ENCODE measurements at regions not wholly inside any gene's neighbourhood (a gene's known extent, or its start where the extent isn't known, plus 50 kb on each side); places are given as distances from the start of the nearest gene placed in this dataset.

DNA sequence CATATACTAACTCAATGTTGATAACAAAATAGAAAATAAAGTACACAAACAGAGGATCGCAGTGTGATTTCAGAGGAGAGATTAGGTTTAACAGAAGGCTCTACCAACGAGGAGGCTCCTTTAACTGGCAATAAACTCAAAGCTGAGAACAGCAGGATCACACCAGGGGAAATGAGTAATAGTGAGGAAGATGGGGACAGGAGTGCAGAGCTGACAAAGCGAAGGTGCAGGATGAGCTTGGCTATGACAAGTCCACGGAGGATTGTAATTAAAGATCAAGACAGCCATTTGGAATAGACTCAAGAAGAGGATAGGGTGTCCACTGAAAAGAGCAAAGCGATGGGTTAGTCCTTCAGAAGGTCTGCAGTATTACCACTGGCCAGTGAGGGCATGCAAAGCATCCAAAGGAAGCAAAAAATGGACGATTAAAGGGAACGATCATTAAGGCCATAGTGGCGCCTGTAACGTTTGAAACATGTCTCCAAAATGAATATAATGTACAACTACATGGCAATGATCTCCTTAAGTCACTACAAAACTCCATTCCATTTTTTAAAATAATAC, 85.3 kb downstream of the GRIN2B start:
- TF ChIP-seq, protein P1, sequence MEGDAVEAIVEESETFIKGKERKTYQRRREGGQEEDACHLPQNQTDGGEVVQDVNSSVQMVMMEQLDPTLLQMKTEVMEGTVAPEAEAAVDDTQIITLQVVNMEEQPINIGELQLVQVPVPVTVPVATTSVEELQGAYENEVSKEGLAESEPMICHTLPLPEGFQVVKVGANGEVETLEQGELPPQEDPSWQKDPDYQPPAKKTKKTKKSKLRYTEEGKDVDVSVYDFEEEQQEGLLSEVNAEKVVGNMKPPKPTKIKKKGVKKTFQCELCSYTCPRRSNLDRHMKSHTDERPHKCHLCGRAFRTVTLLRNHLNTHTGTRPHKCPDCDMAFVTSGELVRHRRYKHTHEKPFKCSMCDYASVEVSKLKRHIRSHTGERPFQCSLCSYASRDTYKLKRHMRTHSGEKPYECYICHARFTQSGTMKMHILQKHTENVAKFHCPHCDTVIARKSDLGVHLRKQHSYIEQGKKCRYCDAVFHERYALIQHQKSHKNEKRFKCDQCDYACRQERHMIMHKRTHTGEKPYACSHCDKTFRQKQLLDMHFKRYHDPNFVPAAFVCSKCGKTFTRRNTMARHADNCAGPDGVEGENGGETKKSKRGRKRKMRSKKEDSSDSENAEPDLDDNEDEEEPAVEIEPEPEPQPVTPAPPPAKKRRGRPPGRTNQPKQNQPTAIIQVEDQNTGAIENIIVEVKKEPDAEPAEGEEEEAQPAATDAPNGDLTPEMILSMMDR (IDR thresholded peaks at IDR 0.05), result no peak
- no peak for TF ChIP-seq POLR2AphosphoS5 (IDR thresholded peaks at IDR 0.05; ENCODE audit: low read depth, low read length)
- TF ChIP-seq, protein P2, sequence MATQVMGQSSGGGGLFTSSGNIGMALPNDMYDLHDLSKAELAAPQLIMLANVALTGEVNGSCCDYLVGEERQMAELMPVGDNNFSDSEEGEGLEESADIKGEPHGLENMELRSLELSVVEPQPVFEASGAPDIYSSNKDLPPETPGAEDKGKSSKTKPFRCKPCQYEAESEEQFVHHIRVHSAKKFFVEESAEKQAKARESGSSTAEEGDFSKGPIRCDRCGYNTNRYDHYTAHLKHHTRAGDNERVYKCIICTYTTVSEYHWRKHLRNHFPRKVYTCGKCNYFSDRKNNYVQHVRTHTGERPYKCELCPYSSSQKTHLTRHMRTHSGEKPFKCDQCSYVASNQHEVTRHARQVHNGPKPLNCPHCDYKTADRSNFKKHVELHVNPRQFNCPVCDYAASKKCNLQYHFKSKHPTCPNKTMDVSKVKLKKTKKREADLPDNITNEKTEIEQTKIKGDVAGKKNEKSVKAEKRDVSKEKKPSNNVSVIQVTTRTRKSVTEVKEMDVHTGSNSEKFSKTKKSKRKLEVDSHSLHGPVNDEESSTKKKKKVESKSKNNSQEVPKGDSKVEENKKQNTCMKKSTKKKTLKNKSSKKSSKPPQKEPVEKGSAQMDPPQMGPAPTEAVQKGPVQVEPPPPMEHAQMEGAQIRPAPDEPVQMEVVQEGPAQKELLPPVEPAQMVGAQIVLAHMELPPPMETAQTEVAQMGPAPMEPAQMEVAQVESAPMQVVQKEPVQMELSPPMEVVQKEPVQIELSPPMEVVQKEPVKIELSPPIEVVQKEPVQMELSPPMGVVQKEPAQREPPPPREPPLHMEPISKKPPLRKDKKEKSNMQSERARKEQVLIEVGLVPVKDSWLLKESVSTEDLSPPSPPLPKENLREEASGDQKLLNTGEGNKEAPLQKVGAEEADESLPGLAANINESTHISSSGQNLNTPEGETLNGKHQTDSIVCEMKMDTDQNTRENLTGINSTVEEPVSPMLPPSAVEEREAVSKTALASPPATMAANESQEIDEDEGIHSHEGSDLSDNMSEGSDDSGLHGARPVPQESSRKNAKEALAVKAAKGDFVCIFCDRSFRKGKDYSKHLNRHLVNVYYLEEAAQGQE (IDR thresholded peaks at IDR 0.05; ENCODE audit: insufficient read depth in 1 of 2, low read depth in 2 of 2, low read length in 1 of 2), result no peak

Measured in Panc1 (cell line).